Right renal cortex interstitium (tissue), 3 donors: ENCODE measurements at regions not wholly inside any gene's neighbourhood (a gene's known extent, or its start where the extent isn't known, plus 50 kb on each side); places are given as distances from the start of the nearest gene placed in this dataset.

Experiments
- DNase-seq, 3 donors: peaks; one replicate each; pipeline ENCODE4 v3.0.0-alpha.2; 2013; ENCODE audit warnings: low read depth in 3 of 3, low spot score in 2 of 3

GRCh38 chr3:135849827-135850226, 115.7 kb upstream of the PPP2R3A start:
- DNase-seq: no peak

GRCh38 chr3:135851201-135852081, 114.1 kb upstream of the PPP2R3A start:
- DNase-seq: peak in 1 of 3 donors; percentile 8

GRCh38 chr3:135853981-135854380, 111.5 kb upstream of the PPP2R3A start:
- DNase-seq: no peak

- no peak for DNase-seq
Observed at GRCh38 chr3:135860761-135861160, 104.8 kb upstream of the PPP2R3A start.

- no peak for DNase-seq
Observed at GRCh38 chr3:135862361-135862760, 103.2 kb upstream of the PPP2R3A start.

GRCh38 chr3:135864060-135864459, 101.5 kb upstream of the PPP2R3A start:
- DNase-seq: no peak

- no peak for DNase-seq
Observed at GRCh38 chr3:135865085-135865484, 100.4 kb upstream of the PPP2R3A start.

- DNase-seq: no peak
Observed at GRCh38 chr3:135865553-135865952, 100.0 kb upstream of the PPP2R3A start.

- no peak for DNase-seq
Observed at GRCh38 chr3:135867911-135868310, 97.6 kb upstream of the PPP2R3A start.

- no peak for DNase-seq
Observed at GRCh38 chr3:135868801-135869200, 96.7 kb upstream of the PPP2R3A start.

GRCh38 chr3:135869439-135870105, 96.0 kb upstream of the PPP2R3A start:
- DNase-seq: no peak

GRCh38 chr3:135871311-135871710, 94.2 kb upstream of the PPP2R3A start:
- DNase-seq: no peak

- no peak for DNase-seq
Observed at GRCh38 chr3:135874035-135874434, 91.5 kb upstream of the PPP2R3A start.

GRCh38 chr3:135878501-135878900, 87.0 kb upstream of the PPP2R3A start:
- no peak for DNase-seq

- no peak for DNase-seq
Observed at GRCh38 chr3:135885885-135886284, 79.6 kb upstream of the PPP2R3A start.

- no peak for DNase-seq
Observed at GRCh38 chr3:135887220-135887619, 78.3 kb upstream of the PPP2R3A start.

- DNase-seq: no peak
Observed at GRCh38 chr3:135889443-135889842, 76.1 kb upstream of the PPP2R3A start.

- DNase-seq: no peak
Observed at GRCh38 chr3:135891121-135891520, 74.4 kb upstream of the PPP2R3A start.

GRCh38 chr3:135895106-135895733, 70.3 kb upstream of the PPP2R3A start:
- peak; percentile 45 to 50 (median 47) for DNase-seq

- no peak for DNase-seq
Observed at GRCh38 chr3:135895734-135896121, 69.8 kb upstream of the PPP2R3A start.

GRCh38 chr3:135896613-135897012, 68.9 kb upstream of the PPP2R3A start:
- DNase-seq: no peak

- DNase-seq: no peak
Observed at GRCh38 chr3:135897715-135898114, 67.8 kb upstream of the PPP2R3A start.
